Osteoblast (primary cell): ENCODE measurements at regions not wholly inside any gene's neighbourhood (a gene's known extent, or its start where the extent isn't known, plus 50 kb on each side); places are given as distances from the start of the nearest gene placed in this dataset.

ENCODE experiments used
- DNase-seq: peaks from one replicate; pipeline ENCODE4 v3.0.0; 2011; ENCODE audit warnings: low spot score, mixed read lengths; ENCODE audit not compliant: insufficient read length; ENCODE audit errors: missing footprints
- H2AFZ ChIP-seq: 2 replicates; pipeline ENCODE4 v1.6.0; 2011; ENCODE audit warnings: mild to moderate bottlenecking, low read length
- H3K27ac ChIP-seq: 2 replicates; pipeline ENCODE4 v1.5.1; 2011; ENCODE audit warnings: mild to moderate bottlenecking, low read depth, low read length, moderate library complexity
- H3K27me3 ChIP-seq: 2 replicates; pipeline ENCODE4 v1.6.0; 2012; ENCODE audit warnings: mild to moderate bottlenecking, control low read depth, inconsistent platforms, low read length, moderate library complexity; ENCODE audit not compliant: insufficient read depth
- H3K36me3 ChIP-seq: 2 replicates; pipeline ENCODE4 v1.5.1; 2011; ENCODE audit warnings: mild to moderate bottlenecking, low read length, control low read depth, moderate library complexity; ENCODE audit not compliant: insufficient read depth
- H3K4me1 ChIP-seq: 2 replicates; pipeline ENCODE4 v1.5.1; 2011; ENCODE audit warnings: mild to moderate bottlenecking, low read length, control low read depth, moderate library complexity; ENCODE audit not compliant: insufficient read depth
- H3K4me2 ChIP-seq: 2 replicates; pipeline ENCODE4 v1.6.0; 2011; ENCODE audit warnings: mild to moderate bottlenecking, low read length; ENCODE audit not compliant: insufficient read depth
- H3K4me3 ChIP-seq: fragments of 200-600 bp; sonication (generic); 3 replicates; pipeline ENCODE4 v1.5.1; 2012; ENCODE audit warnings: mild to moderate bottlenecking, low read length, inconsistent platforms; ENCODE audit not compliant: insufficient read depth
- H3K79me2 ChIP-seq: 2 replicates; pipeline ENCODE4 v1.6.0; 2012; ENCODE audit warnings: mild to moderate bottlenecking, low read length, control low read depth, inconsistent platforms; ENCODE audit not compliant: insufficient read depth
- H3K9me3 ChIP-seq: 2 replicates; pipeline ENCODE4 v1.5.1; 2011; ENCODE audit warnings: low read depth, low read length, control low read depth
- H4K20me1 ChIP-seq: 2 replicates; pipeline ENCODE4 v1.6.0; 2012; ENCODE audit warnings: mild to moderate bottlenecking, low read length, control low read depth; ENCODE audit not compliant: insufficient read depth
- TF ChIP-seq, protein P1 (sequence below): IDR thresholded peaks from 2 replicates; pipeline ENCODE4 v1.5.1; 2011; ENCODE audit warnings: mild to moderate bottlenecking, low read depth, low read length, moderate library complexity; ENCODE audit errors: extremely low read depth

DNA sequence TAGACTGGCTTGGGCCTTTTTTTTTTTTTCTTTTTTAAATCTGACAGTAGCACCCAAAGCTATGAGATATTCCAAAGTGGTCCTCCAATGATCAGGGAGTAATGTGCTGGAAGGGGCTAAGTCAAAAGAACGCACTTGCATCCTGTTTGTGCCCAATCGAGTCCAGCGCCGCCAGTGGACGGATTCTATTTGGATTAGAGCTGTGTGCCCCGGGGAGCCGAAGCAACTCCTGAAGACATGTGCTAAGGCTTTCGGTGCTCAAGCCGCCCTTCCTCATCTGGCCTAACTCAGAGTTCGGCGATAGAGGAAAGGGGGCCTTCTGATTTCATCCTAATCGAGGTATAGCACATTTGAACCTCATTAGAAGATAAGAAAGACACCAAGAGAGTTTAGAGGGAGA lies 147.8 kb upstream of the NECTIN1 start:
- H3K79me2 ChIP-seq, result no peaks in the 10 kb centered on the region

DNA sequence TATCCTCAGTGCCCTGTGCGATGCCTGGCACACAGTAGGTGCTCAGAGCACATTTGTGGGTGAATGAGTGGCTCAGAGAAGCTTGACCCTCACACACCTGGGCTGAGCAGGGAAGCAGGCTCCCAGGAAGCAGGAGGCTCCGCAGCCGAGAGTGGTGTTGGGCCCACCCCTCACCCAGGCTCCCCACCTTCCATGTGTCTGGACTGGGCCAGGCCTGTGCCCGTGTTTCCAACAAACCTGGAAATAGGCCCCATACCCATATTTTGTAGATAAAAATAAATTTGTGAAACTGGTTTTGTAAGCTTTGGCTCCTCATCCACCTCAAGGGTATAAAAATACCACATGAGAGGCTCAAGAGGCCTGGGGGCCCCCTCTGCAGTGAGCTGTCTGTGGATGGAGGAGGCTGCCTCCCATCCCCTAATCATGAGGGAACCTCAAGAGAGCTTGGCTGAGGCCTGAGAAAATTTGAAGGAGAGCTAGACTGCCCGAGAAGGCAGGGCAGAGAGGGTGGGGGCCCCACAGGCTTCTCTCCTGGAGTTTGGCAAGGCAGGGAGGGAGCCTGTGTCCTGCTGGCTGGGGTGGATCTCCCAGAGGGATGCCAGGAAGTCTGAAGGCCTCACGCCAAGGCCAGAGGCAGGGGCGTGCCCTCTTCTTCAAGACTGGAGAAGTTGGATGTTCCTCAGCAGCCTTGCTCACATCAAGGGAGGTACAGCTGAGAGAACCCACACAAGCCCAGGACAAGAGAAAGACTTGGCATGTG lies 147.0 kb upstream of the NECTIN1 start:
- no peak overlapping the region for H2AFZ ChIP-seq
- H3K4me2 ChIP-seq, result no peak overlapping the region
- TF ChIP-seq, protein P1, sequence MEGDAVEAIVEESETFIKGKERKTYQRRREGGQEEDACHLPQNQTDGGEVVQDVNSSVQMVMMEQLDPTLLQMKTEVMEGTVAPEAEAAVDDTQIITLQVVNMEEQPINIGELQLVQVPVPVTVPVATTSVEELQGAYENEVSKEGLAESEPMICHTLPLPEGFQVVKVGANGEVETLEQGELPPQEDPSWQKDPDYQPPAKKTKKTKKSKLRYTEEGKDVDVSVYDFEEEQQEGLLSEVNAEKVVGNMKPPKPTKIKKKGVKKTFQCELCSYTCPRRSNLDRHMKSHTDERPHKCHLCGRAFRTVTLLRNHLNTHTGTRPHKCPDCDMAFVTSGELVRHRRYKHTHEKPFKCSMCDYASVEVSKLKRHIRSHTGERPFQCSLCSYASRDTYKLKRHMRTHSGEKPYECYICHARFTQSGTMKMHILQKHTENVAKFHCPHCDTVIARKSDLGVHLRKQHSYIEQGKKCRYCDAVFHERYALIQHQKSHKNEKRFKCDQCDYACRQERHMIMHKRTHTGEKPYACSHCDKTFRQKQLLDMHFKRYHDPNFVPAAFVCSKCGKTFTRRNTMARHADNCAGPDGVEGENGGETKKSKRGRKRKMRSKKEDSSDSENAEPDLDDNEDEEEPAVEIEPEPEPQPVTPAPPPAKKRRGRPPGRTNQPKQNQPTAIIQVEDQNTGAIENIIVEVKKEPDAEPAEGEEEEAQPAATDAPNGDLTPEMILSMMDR, result no peak
- H3K79me2 ChIP-seq, result no peaks in the 10 kb centered on the region
- DNase-seq, result no peak
- no peak overlapping the region for H3K27ac ChIP-seq
- no peak overlapping the region for H3K4me3 ChIP-seq
- no peaks in the 10 kb centered on the region for H3K36me3 ChIP-seq
- no peaks in the 10 kb centered on the region for H4K20me1 ChIP-seq
- peaks cover 14% of the 10 kb centered on the region for H3K27me3 ChIP-seq
- H3K9me3 ChIP-seq, result no peaks in the 10 kb centered on the region
- H3K4me1 ChIP-seq, result no peaks in the 10 kb centered on the region

More for the DNA sequence above, 147.8 kb upstream of the NECTIN1 start:
- Histone ChIP-seq H3K36me3 (no peaks in the 10 kb centered on the region), H3K27me3 (peaks cover 14% of the 10 kb centered on the region), H3K4me3 (no peak overlapping the region), H3K4me2 (no peak overlapping the region), H4K20me1 (no peaks in the 10 kb centered on the region), H3K27ac (no peak overlapping the region), H3K4me1 (no peaks in the 10 kb centered on the region), H2AFZ (no peak overlapping the region), H3K9me3 (no peaks in the 10 kb centered on the region)
- DNase-seq, result no peak
- TF ChIP-seq, protein P1, result no peak

DNA sequence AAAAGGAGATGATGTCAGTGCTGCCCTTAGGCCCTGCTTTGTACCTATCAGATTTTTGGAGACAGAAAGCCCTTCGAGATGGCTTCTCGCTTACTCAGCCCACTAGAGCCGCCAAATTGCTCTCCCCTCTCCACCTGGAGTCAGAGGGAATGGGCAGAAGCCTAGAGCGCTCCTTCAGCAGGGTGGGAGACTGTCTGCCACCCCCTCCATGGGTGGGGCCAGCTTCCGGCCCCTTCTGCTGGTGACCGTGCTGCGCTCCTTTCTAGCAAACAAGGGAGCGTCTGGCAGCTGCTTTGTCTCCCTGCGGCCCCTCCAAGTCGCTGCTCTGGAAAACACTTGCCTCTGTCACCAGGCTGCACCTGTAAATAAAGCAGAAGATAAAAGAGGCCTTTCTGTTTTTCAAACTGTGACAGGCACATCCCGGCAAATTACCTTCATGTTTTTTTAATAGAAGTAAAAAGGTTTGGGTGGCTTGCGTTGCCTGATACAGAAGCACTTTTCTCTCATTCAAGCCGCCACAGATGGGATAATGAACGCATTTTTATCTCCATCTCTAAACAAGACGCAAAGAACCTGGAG lies 145.7 kb upstream of the NECTIN1 start:
- TF ChIP-seq, protein P1, result no peak

DNA sequence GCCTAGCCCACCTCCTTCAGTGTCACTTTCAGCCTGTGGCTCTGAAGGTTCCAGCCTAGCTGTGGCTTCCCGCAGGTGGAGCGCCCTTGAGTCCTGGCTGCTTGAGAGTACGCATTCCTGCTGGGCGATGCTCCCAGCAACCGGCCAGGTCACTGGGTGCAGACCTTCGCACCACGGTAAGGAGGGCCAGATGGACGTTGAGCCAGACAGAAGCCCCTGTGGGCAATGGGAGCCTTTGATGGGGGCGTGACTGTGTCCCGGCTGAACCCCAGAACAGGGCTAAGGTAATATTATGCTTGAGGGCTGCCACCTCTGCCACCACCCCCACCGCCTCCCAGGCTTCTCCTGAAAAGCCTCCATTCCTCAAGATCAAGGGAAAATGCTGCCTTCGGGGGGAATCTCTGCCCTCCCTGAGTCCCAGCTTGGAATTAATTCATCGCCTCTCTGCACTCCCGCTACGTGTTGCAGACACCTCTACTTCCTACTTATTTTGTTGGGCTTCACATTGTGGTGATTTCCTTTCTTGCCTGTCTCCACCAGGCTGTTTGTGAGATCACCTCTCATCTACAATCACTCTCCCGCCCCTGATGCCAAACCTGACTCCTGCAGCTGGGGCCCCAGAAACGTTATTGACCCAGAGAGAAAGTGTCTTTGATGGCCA lies 144.9 kb upstream of the NECTIN1 start:
- Histone ChIP-seq H3K27ac (no peak overlapping the region), H3K9me3 (no peaks in the 10 kb centered on the region), H3K4me3 (no peak overlapping the region), H3K4me1 (no peaks in the 10 kb centered on the region), H3K79me2 (no peaks in the 10 kb centered on the region), H4K20me1 (no peaks in the 10 kb centered on the region), H2AFZ (no peak overlapping the region), H3K27me3 (peaks cover 15% of the 10 kb centered on the region), H3K4me2 (no peak overlapping the region), H3K36me3 (no peaks in the 10 kb centered on the region)
- TF ChIP-seq, protein P1, result no peak
- DNase-seq, result no peak

More for the DNA sequence above, 145.7 kb upstream of the NECTIN1 start:
- Histone ChIP-seq H3K4me1 (no peaks in the 10 kb centered on the region), H3K27ac (no peak overlapping the region), H3K4me2 (no peak overlapping the region), H3K9me3 (no peaks in the 10 kb centered on the region), H4K20me1 (no peaks in the 10 kb centered on the region), H3K79me2 (no peaks in the 10 kb centered on the region), H2AFZ (no peak overlapping the region), H3K36me3 (no peaks in the 10 kb centered on the region), H3K4me3 (no peak overlapping the region), H3K27me3 (peaks cover 14% of the 10 kb centered on the region)
- DNase-seq, result no peak
